Peyer's patch (tissue), 4 donors: ENCODE measurements at regions not wholly inside any gene's neighbourhood (a gene's known extent, or its start where the extent isn't known, plus 50 kb on each side); places are given as distances from the start of the nearest gene placed in this dataset.

Experiments
- DNase-seq, 3 donors: peaks; one replicate each; pipeline ENCODE4 v3.0.0-alpha.2; 2017 to 2019
- H3K27ac ChIP-seq, 4 donors: fragments of 200-600 bp; sonication (generic); one replicate each; pipeline ENCODE4 v1.5.1; 2016 to 2019
- H3K27me3 ChIP-seq, 2 donors: fragments of 200-600 bp; sonication (generic); one replicate each; pipeline ENCODE4 v1.5.1; 2019
- H3K36me3 ChIP-seq, 3 donors: fragments of 200-600 bp; sonication (generic); one replicate each; pipeline ENCODE4 v1.5.1; 2016 to 2019
- H3K4me1 ChIP-seq, 4 donors: fragments of 200-600 bp; sonication (generic); one replicate each; pipeline ENCODE4 v1.5.1; 2016 to 2019
- H3K4me3 ChIP-seq, 4 donors: fragments of 200-600 bp; sonication (generic); 1 replicate in 3 of 4; 2 replicates in 1 of 4; pipeline ENCODE4 v1.5.1; 2016 to 2019; ENCODE audit warnings: mild to moderate bottlenecking in 1 of 4
- H3K9me3 ChIP-seq, 4 donors: fragments of 200-600 bp; sonication (generic); one replicate each; pipeline ENCODE4 v1.5.1; 2016 to 2019; ENCODE audit warnings: mild to moderate bottlenecking in 1 of 4
- POLR2A ChIP-seq, 2 donors: fragments of 450-650 bp; IDR thresholded peaks; one replicate each; pipeline ENCODE4 v1.5.1; 2017; ENCODE audit warnings: antibody characterized with exemption in 2 of 2, mild to moderate bottlenecking in 2 of 2, moderate library complexity in 2 of 2
- TF ChIP-seq, protein P1 (sequence below), 6 experiments: fragments of 450-650 bp in 4 of 6; fragments of 200-600 bp in 2 of 6; sonication (generic) in 1 of 6; IDR thresholded peaks; one replicate each; pipeline ENCODE4 v1.5.1; 2017 to 2019; ENCODE audit warnings: antibody characterized with exemption in 6 of 6, mild to moderate bottlenecking in 3 of 6, moderate library complexity in 1 of 6

DNA sequence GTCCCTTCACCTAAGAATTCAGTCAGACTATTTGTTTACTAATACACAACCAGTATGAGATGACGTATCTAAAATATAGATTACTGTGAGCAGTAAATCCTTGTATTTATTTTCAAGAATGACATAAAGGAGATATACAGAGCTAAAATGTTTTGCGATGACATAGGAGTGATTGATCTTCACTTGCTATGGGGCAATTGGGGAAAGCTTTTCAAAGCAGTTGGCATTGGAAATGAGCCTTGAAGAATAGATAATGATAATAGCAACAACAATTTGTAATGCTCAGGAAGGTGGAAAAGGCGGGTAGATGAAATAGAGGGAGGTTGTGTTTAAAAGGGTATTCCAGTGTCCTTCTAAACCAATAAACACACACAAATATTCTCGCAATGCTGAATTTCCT lies 623.7 kb downstream of the CDH8 start:
- Histone ChIP-seq H3K36me3 (no peaks in the 10 kb centered on the region), H3K27me3 (no peaks in the 10 kb centered on the region), H3K4me3 (no peak overlapping the region), H3K27ac (no peak overlapping the region), H3K4me1 (no peaks in the 10 kb centered on the region), H3K9me3 (peaks cover 0 to 4% (median 0%) of the 10 kb centered on the region in 4 donors)
- DNase-seq, result no peak
- TF ChIP-seq, protein P1, sequence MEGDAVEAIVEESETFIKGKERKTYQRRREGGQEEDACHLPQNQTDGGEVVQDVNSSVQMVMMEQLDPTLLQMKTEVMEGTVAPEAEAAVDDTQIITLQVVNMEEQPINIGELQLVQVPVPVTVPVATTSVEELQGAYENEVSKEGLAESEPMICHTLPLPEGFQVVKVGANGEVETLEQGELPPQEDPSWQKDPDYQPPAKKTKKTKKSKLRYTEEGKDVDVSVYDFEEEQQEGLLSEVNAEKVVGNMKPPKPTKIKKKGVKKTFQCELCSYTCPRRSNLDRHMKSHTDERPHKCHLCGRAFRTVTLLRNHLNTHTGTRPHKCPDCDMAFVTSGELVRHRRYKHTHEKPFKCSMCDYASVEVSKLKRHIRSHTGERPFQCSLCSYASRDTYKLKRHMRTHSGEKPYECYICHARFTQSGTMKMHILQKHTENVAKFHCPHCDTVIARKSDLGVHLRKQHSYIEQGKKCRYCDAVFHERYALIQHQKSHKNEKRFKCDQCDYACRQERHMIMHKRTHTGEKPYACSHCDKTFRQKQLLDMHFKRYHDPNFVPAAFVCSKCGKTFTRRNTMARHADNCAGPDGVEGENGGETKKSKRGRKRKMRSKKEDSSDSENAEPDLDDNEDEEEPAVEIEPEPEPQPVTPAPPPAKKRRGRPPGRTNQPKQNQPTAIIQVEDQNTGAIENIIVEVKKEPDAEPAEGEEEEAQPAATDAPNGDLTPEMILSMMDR (IDR thresholded peaks at IDR 0.05), result no peak
- TF ChIP-seq POLR2A (IDR thresholded peaks at IDR 0.05), result no peak

DNA sequence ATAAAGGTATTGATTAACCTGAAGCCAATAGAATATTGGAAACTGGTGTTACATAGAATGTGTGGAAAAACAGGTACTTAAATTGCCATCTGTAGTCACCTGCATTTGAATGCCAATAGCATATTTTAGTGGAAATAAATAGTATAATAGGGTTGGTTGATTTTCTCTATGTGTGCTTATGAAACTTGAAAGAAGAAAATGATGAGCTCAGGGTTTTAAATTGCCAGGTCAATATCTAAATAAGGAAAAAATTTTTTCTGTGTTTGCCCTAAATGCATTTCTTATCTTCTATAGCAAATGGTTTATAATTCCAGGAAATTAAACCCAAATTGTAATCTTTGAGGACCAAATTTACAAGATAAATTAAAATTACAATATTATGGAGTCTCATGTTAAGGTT lies 626.6 kb downstream of the CDH8 start:
- no peaks in the 10 kb centered on the region for H3K4me1 ChIP-seq
- no peak overlapping the region for H3K4me3 ChIP-seq
- no peak overlapping the region for H3K27ac ChIP-seq
- no peaks in the 10 kb centered on the region for H3K36me3 ChIP-seq
- TF ChIP-seq POLR2A (IDR thresholded peaks at IDR 0.05), result no peak
- TF ChIP-seq, protein P1 (IDR thresholded peaks at IDR 0.05), result no peak
- no peaks in the 10 kb centered on the region for H3K9me3 ChIP-seq
- no peaks in the 10 kb centered on the region for H3K27me3 ChIP-seq
- no peak for DNase-seq

DNA sequence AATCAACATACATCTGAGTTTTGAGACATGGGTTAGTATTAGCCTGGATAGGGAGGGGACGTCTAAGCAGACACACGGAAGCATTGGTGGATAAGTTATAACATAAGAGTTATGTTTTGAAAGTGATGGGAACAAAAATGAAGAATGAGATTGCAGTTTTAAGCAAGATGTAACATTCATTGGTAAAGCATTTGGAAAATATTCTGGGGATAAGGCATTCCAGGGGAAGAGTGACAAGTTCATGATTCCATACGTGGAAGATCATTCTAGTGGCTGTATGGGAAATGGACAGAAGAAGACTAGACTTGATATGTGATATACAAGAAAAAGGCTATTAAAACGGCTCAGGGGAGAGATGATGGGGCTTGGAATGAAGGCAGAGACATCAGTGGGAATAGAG lies 632.9 kb downstream of the CDH8 start:
- Histone ChIP-seq H3K36me3 (no peaks in the 10 kb centered on the region), H3K4me1 (no peaks in the 10 kb centered on the region), H3K9me3 (no peaks in the 10 kb centered on the region), H3K27me3 (no peaks in the 10 kb centered on the region), H3K27ac (no peak overlapping the region), H3K4me3 (no peak overlapping the region)
- DNase-seq, result no peak
- no peak for TF ChIP-seq POLR2A (IDR thresholded peaks at IDR 0.05)
- TF ChIP-seq, protein P1 (IDR thresholded peaks at IDR 0.05), result no peak

DNA sequence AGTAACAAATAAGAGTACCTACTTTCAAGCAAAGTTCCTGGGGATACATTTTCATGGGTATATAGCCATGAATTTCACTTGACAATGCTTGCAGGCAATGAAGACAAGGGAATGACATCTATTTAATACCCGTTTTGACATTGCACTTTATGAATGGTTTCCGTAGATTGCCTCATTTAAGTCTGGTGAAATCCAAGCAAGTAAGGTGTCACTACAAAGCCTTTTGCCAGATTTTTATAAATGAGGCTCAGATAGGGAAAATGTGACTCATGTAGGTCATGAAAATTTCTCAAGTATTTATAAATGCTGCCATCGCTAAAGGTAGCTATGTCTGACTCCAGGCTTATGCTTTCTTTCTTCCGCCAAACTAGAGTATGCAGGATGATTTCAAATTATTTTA lies 644.3 kb downstream of the CDH8 start:
- H3K27ac ChIP-seq, result no peak overlapping the region
- H3K27me3 ChIP-seq, result no peaks in the 10 kb centered on the region
- H3K36me3 ChIP-seq, result no peaks in the 10 kb centered on the region
- no peaks in the 10 kb centered on the region for H3K9me3 ChIP-seq
- H3K4me3 ChIP-seq, result no peak overlapping the region
- TF ChIP-seq, protein P1 (IDR thresholded peaks at IDR 0.05), result no peak
- TF ChIP-seq POLR2A (IDR thresholded peaks at IDR 0.05), result no peak
- H3K4me1 ChIP-seq, result no peaks in the 10 kb centered on the region
- DNase-seq, result no peak

DNA sequence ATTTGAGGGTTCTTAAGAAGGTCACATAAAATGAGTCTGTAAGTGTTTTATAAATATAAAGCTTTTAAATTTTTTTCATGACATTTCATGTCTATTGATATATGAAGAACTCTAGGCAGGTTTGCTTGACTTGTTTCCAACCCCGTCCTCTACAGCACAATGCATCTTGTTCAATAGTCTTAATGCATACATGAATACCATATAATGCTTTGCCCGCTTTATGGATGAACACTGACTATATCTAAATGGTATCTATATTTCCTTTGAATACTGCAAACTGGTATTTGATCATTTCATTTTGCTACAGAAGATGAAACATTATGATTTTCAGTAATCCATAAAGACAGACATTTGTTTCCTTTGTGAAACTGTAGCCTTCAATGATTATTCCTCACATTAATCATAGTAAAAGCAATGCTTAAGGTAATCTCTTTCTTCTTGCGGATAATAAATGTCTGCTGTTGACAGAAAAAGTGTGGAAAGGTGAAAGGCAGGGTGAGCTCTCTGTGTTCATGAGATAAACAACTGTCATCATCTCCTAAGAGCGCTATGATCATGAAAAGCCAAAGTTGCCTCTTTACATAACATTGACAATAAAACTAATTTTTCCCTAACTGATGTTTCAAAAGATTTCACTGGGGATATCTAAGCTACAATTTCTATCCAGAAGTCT lies 645.1 kb downstream of the CDH8 start:
- Histone ChIP-seq H3K27me3 (no peaks in the 10 kb centered on the region), H3K27ac (no peak overlapping the region), H3K4me3 (no peak overlapping the region), H3K36me3 (no peaks in the 10 kb centered on the region), H3K4me1 (no peaks in the 10 kb centered on the region), H3K9me3 (no peaks in the 10 kb centered on the region)
- DNase-seq, result no peak
- TF ChIP-seq POLR2A (IDR thresholded peaks at IDR 0.05), result no peak
- TF ChIP-seq, protein P1 (IDR thresholded peaks at IDR 0.05), result no peak
